ENCODE measurements at regions not wholly inside any gene's neighbourhood (a gene's known extent, or its start where the extent isn't known, plus 50 kb on each side); places are given as distances from the start of the nearest gene placed in this dataset.

DNA sequence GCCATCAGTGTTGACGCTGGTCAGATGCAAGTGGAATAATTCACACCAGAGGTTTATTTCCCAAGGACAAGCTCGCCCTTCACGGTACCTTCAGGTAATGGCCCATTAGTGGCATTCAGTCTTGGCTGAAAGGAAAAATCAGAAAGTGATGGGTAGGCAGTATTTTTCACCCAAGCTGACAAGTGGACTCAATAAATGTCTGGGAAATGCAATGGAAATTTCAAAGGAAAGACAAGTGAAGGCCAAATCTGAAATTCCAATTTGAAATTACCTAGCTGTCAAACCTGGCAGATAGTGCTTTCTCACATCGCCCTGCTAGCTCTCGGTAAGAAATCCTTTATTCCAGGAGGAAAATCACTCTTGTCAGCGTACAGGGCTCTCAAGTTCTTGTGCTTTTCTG, 413.5 kb downstream of the OCA2 start:
- no peaks in the 10 kb centered on the region for H3K9me3 ChIP-seq
- H3K36me3 ChIP-seq = no peaks in the 10 kb centered on the region
- in situ Hi-C loops (cut with MboI; ENCODE audit: low pct_ligation_motif_present in 1 of 4, low pct_unique_long_range_greater_than_20kb in 1 of 4, low sequenced_read_pairs in 3 of 4) = no loop called here
- DNase-seq = no peak
- intact Hi-C loops (cut with DNase I; ENCODE audit: low total_unique reads) = no loop called here
- no peak for TF ChIP-seq POLR2A (IDR thresholded peaks at IDR 0.05)
- TF ChIP-seq POLR2AphosphoS5 (IDR thresholded peaks at IDR 0.05) = no peak
- no peak for TF ChIP-seq EP300 (IDR thresholded peaks at IDR 0.05; ENCODE audit: low read depth)
- TF ChIP-seq, protein P1, sequence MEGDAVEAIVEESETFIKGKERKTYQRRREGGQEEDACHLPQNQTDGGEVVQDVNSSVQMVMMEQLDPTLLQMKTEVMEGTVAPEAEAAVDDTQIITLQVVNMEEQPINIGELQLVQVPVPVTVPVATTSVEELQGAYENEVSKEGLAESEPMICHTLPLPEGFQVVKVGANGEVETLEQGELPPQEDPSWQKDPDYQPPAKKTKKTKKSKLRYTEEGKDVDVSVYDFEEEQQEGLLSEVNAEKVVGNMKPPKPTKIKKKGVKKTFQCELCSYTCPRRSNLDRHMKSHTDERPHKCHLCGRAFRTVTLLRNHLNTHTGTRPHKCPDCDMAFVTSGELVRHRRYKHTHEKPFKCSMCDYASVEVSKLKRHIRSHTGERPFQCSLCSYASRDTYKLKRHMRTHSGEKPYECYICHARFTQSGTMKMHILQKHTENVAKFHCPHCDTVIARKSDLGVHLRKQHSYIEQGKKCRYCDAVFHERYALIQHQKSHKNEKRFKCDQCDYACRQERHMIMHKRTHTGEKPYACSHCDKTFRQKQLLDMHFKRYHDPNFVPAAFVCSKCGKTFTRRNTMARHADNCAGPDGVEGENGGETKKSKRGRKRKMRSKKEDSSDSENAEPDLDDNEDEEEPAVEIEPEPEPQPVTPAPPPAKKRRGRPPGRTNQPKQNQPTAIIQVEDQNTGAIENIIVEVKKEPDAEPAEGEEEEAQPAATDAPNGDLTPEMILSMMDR (IDR thresholded peaks at IDR 0.05) = no peak
- WGBS, 2 donors (ENCODE audit: low coverage in 1 of 2) = 89 to 96% methylated on average over 3 to 6 of the region's 6 CpGs
- no peak overlapping the region for H3K4me3 ChIP-seq
- no peaks in the 10 kb centered on the region for H3K27me3 ChIP-seq
- H3K4me1 ChIP-seq = no peaks in the 10 kb centered on the region
- H3K27ac ChIP-seq = no peak overlapping the region

DNA sequence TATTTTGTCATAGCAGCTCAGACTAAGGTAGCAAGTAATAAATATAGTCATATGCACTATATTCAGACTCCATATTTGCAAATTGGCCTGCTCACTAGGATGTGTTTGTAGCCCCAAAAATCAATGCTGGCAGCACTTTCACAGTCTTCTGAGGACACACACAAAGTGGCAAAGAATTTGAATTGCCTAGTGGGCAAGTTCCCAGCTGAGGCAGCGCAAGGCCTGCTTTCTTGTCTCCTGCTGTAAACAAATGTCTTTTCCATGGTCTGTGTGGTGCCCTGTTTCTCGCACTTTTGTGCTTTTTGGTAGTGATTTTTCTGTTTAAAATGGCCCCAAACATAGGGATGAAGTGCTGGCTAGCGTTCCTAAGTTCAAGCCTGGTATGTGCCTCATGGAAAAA, 416.0 kb downstream of the OCA2 start:
- intact Hi-C loops (cut with DNase I; ENCODE audit: low total_unique reads) = no loop called here
- WGBS, 2 donors (ENCODE audit: low coverage in 1 of 2) = 58 to 67% methylated on average over 1 to 3 of the region's 3 CpGs

DNA sequence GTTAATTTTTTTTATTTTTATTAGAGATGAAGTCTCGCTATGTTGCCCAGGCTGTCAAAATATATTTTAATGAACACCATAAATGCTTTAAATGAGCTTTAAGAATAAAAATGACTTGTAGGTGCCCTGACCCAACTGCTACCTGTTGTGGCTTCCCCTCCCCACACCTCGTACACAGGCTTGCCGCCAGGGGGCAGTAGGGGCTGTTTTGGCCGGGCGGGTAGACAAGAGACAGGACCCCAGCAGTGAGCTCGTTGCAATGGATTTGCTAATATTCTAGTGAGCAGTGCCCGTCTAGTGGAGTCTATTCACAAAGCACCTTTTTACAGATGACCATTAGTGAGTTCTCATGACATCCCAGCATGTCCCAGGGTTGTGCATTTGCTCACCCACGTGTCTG, 418.1 kb downstream of the OCA2 start:
- Histone ChIP-seq H3K4me1 (no peaks in the 10 kb centered on the region), H3K4me3 (no peak overlapping the region), H3K27me3 (no peaks in the 10 kb centered on the region), H3K9me3 (no peaks in the 10 kb centered on the region), H3K36me3 (no peaks in the 10 kb centered on the region), H3K27ac (no peak overlapping the region)
- TF ChIP-seq EP300 (IDR thresholded peaks at IDR 0.05; ENCODE audit: low read depth) (no peak), POLR2A (IDR thresholded peaks at IDR 0.05) (no peak), POLR2AphosphoS5 (IDR thresholded peaks at IDR 0.05) (no peak)
- TF ChIP-seq, protein P1 (IDR thresholded peaks at IDR 0.05) = no peak
- 58 to 60% methylated on average over 1 to 8 of the region's 8 CpGs for WGBS, 2 donors (ENCODE audit: low coverage in 1 of 2)
- intact Hi-C loops (cut with DNase I; ENCODE audit: low total_unique reads) = no loop called here
- no peak for DNase-seq
- in situ Hi-C loops (cut with MboI; ENCODE audit: low pct_ligation_motif_present in 1 of 4, low pct_unique_long_range_greater_than_20kb in 1 of 4, low sequenced_read_pairs in 3 of 4) = no loop called here

More for the DNA sequence above, 416.0 kb downstream of the OCA2 start:
- TF ChIP-seq POLR2AphosphoS5 (IDR thresholded peaks at IDR 0.05) (no peak), EP300 (IDR thresholded peaks at IDR 0.05; ENCODE audit: low read depth) (no peak), POLR2A (IDR thresholded peaks at IDR 0.05) (no peak)
- TF ChIP-seq, protein P1 (IDR thresholded peaks at IDR 0.05) = no peak
- Histone ChIP-seq H3K4me3 (no peak overlapping the region), H3K27me3 (no peaks in the 10 kb centered on the region), H3K36me3 (no peaks in the 10 kb centered on the region), H3K9me3 (no peaks in the 10 kb centered on the region), H3K4me1 (no peaks in the 10 kb centered on the region), H3K27ac (no peak overlapping the region)
- DNase-seq = no peak
- in situ Hi-C loops (cut with MboI; ENCODE audit: low pct_ligation_motif_present in 1 of 4, low pct_unique_long_range_greater_than_20kb in 1 of 4, low sequenced_read_pairs in 3 of 4) = no loop called here

DNA sequence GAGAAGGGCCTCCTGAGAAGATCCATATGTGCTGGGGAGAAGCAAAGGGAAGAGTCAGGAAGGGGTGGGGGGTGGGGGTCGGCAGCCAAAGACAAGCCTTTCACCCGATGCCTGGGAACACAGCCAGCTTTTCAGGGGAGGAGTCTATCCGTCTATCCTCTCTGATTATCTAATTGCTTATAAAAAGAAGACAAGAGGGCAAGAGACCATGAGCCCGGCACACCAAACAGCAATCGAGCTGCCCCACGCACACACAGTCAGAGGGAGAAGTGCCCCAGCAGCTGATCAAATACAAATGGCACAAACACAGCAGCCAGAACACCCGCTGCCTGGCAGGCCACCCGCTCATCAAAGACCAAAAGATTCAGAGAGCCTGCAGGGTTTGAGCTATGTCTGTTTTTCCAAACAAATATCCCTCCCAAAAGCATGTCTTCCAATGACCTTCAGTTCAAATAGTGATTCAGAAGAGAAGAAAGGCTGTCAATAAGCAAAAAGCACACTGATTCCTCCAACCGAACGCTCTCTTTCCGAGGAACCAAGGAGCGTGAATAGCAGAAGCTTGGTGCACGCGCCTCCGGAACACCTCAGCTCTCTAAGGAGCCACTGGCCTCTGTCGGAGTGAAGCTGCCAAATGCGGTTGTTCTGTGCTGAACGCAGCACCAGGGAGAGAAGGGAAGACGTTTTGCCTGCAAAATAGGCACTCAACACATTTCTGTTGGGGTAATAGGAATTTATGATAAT, 419.2 kb downstream of the OCA2 start:
- Histone ChIP-seq H3K27ac (no peak overlapping the region), H3K36me3 (no peaks in the 10 kb centered on the region), H3K27me3 (no peaks in the 10 kb centered on the region), H3K9me3 (no peaks in the 10 kb centered on the region), H3K4me3 (no peak overlapping the region), H3K4me1 (no peaks in the 10 kb centered on the region)
- TF ChIP-seq, protein P1 (IDR thresholded peaks at IDR 0.05) = no peak
- no peak for TF ChIP-seq POLR2AphosphoS5 (IDR thresholded peaks at IDR 0.05)
- no peak for TF ChIP-seq POLR2A (IDR thresholded peaks at IDR 0.05)
- TF ChIP-seq EP300 (IDR thresholded peaks at IDR 0.05; ENCODE audit: low read depth) = no peak
- DNase-seq = no peak
- in situ Hi-C loops (cut with MboI; ENCODE audit: low pct_ligation_motif_present in 1 of 4, low pct_unique_long_range_greater_than_20kb in 1 of 4, low sequenced_read_pairs in 3 of 4) = no loop called here
- intact Hi-C loops (cut with DNase I; ENCODE audit: low total_unique reads) = no loop called here
- WGBS, 2 donors (ENCODE audit: low coverage in 1 of 2) = 20 to 57% methylated on average over 2 to 19 of the region's 19 CpGs

Measured in transverse colon (tissue), 4 donors.